ENCODE measurements at regions not wholly inside any gene's neighbourhood (a gene's known extent, or its start where the extent isn't known, plus 50 kb on each side); places are given as distances from the start of the nearest gene placed in this dataset.
"Not testable (repeated sequence)": the region's sequence is repeated elsewhere in the genome, so short reads cannot be mapped to it uniquely, and the experiment has no call there.

DNA sequence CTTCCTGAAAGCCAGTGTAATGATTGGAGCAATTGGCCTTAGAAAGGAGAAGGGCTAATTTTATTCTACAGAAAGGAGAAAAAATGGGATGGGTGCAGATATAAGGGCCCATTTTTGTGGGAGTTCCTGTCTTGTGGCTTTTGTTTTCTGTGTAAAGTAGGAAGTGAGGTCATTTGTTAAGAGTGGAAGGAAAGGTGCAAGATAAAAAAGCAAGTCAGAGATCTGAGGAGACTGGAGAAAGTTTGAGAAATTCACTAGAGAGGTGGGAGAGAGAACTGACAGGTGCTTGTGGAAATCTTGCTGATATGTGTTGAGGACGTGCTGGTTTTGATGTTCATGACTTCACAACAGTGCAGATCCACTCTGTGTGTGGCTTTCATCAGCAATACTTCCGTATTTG is 349.4 kb downstream of the DLEU7 start:
- no peak for DNase-seq (ENCODE audit: low read depth)
- H3K4me3 ChIP-seq (ENCODE audit: low read depth, low read length) = no peak overlapping the region
- TF ChIP-seq, protein P1, sequence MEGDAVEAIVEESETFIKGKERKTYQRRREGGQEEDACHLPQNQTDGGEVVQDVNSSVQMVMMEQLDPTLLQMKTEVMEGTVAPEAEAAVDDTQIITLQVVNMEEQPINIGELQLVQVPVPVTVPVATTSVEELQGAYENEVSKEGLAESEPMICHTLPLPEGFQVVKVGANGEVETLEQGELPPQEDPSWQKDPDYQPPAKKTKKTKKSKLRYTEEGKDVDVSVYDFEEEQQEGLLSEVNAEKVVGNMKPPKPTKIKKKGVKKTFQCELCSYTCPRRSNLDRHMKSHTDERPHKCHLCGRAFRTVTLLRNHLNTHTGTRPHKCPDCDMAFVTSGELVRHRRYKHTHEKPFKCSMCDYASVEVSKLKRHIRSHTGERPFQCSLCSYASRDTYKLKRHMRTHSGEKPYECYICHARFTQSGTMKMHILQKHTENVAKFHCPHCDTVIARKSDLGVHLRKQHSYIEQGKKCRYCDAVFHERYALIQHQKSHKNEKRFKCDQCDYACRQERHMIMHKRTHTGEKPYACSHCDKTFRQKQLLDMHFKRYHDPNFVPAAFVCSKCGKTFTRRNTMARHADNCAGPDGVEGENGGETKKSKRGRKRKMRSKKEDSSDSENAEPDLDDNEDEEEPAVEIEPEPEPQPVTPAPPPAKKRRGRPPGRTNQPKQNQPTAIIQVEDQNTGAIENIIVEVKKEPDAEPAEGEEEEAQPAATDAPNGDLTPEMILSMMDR (IDR thresholded peaks at IDR 0.05; ENCODE audit: low read depth, low read length, missing control alignments) = no peak

DNA sequence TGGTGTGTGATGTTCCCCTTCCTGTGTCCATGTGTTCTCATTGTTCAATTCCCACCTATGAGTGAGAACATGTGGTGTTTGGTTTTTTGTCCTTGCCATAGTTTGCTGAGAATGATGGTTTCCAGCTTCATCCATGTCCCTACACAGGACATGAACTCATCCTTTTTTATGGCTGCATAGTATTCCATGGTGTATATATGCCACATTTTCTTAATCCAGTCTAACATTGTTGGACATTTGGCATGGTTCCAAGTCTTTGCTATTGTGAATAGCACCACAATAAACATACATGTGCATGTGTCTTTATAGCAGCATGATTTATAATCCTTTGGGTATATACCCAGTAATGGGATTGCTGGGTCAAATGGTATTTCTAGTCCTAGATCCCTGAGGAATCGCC is 340.3 kb downstream of the DLEU7 start:
- not testable (repeated sequence) for DNase-seq (ENCODE audit: low read depth); H3K4me3 ChIP-seq (ENCODE audit: low read depth, low read length)

DNA sequence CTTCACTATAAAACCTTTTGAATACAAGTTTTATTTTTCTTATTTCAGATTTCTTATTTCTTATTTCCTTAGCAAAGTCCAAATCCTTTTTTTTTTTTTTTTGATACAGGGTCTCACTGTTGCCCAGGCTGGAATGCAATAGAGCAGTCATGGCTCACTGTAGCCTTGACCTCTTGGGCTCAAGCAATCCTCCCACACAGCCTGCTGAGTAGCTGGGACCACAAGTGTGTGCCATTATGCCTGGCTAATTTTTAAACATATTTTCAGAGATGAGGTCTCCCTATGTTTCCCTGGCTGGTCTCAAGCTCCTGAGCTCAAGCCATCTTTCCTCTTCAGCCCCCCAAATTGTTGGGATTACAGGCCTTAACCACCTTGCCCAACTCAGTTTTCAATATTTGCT is 334.3 kb downstream of the DLEU7 start:
- H3K4me3 ChIP-seq (ENCODE audit: low read depth, low read length) = no peak overlapping the region
- TF ChIP-seq, protein P1 (IDR thresholded peaks at IDR 0.05; ENCODE audit: low read depth, low read length, missing control alignments) = no peak
- no peak for DNase-seq (ENCODE audit: low read depth)

DNA sequence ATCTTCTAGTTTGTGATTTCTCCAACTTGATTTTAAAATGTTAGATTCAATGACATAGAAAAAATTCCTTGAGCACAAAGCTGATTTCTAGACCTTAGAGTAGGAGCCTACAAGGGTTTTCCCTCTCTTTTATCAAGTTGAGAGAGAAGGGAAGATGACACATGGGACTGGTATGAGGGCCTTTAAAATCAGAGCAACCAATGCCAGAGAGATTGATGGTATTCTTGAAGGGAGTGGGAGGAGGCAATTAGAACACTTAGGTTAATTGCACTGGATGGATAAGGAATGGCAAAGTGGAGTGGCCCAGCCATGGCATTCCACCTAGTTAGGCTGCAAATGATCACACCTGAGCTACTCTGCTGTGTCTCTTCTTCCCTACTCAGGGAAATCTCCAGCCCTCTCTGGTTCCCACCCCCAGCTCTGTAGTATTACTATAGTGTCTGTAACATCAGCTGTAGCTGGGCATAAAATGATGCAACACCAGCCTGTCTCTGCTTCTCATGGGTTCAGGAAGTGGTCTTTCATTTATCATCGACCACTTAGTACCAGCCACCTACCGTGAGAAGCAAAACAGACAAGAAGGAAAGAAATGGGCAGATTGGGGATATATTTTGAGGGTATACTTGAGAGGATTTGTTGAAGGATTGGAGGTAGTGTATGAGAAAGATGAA is 333.6 kb downstream of the DLEU7 start:
- TF ChIP-seq, protein P1 (IDR thresholded peaks at IDR 0.05; ENCODE audit: low read depth, low read length, missing control alignments) = no peak
- no peak for DNase-seq (ENCODE audit: low read depth)
- H3K4me3 ChIP-seq (ENCODE audit: low read depth, low read length) = no peak overlapping the region

DNA sequence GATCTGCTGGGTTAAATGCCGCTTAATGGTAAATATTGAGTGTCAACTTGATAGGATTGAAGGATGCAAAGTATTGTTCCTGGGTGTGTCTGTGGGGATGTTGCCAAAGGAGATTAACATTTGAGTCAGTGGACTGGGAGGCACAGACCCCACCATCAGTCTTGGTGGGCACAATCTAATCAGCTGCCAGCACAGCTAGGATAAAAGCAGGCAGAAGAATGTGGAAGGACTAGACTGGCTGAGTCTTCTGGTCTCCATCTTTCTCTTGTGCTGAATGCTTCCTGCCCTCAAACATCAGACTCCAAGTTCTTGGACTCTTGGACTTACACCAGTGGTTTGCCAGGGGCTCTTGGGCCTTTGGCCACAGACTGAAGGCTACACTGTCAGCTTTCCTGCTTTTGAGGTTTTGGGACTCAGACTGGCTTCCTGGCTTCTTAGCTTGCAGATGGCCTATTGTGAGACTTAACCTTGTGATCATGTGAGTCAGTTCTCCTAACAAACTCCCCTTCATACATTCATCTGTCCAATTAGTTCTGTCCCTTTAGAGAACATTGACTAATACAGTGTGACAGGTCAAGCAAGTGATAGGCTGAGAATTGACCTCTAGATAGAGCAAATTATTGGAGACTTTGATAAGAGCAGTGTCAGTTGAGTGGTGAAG is 332.5 kb downstream of the DLEU7 start:
- H3K4me3 ChIP-seq (ENCODE audit: low read depth, low read length); DNase-seq (ENCODE audit: low read depth): not testable (repeated sequence)

DNA sequence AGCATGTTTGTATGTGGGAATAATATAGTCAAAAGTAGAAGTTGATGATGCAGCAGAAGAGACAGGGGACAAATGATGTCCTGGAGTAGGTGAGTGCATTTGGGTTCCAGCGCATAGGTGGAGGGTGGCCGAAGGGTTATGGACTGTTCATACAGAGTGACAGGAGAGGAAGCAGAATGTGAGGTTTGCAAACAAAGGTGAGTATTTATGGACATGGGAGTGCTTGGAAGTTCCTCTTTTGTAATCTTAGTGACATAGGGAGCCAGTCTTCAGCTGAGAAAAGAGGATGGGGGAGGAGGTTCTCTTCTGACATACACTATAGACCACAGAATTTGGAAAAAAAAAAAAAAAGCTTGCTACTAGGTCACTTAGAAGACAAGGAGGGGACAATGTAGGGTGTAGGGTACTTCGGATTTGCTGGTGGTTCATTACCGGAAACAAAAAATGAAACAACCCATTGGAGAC is 331.6 kb downstream of the DLEU7 start:
- H3K4me3 ChIP-seq (ENCODE audit: low read depth, low read length) = no peak overlapping the region; the same call in 1 of the 2 replicates
- peak; percentile 13 for DNase-seq (ENCODE audit: low read depth)

DNA sequence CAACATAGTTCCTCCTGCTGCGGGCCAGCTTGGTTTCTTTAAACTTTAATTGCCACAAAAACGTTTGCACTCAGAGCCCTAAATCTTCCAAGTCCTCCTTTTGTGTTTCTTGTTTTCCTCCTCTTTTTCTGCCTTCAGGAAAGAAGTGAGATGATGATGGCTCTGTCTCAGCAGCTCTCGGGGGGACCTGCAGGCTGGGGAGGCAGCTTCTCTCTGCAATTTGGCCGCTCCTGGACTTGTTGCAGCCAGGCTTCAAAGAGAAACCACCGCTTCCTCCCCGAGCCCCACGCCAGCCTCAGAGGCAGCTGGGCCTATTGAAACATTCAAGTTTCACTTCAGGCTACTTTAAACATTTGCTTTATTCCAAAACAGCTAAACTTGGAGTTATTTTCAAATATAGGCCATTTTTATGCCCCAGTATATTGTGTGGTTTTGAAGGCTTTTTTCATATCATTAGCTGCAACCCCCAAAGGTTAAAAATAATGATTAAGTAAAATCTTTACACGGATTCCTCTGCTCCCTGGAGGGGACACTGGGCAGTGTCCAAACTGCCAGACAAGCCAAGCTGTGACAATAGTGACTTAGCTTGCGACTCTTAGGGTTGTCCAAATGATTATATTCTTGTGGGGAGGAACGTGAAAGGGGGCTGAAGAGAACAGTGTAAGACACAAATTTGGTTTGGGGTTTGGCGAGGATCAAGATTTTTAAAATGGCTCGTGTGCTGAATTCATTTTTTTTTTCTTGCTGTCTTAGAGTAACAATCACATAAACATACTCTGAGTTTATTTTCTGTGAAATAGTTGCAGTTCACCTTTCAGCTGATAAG is 330.8 kb downstream of the DLEU7 start:
- DNase-seq (ENCODE audit: low read depth) = peak; percentile 38
- H3K4me3 ChIP-seq (ENCODE audit: low read depth, low read length) = peak overlapping the region; percentile 42
- TF ChIP-seq, protein P1 (IDR thresholded peaks at IDR 0.05; ENCODE audit: low read depth, low read length, missing control alignments) = no peak

More for the DNA sequence above, 331.6 kb downstream of the DLEU7 start:
- TF ChIP-seq, protein P1 (IDR thresholded peaks at IDR 0.05; ENCODE audit: low read depth, low read length, missing control alignments) = no peak

Measured in GM12864 (cell line).